ENCODE measurements at regions not wholly inside any gene's neighbourhood (a gene's known extent, or its start where the extent isn't known, plus 50 kb on each side); places are given as distances from the start of the nearest gene placed in this dataset.

DNA sequence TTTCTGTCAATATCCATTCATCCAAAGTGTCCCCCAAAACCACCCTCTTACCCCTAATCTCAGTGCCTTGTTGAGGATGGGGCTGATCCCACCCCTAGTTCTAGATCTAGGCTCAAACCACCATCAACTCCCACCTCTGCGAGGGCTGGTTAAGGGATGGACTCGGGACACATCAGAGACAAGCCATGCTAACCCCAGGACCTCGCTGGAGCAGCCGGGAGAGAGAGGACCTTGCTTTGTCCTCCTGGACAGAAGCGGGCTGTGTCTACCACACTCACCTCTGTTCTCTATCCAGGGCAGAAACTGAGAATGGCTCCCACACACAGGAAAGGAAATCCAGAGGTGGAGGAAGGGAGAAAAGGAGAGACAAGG is 90.8 kb upstream of the UQCRFS1 start:
- TF ChIP-seq SIN3A (IDR thresholded peaks at IDR 0.05; ENCODE audit: low read depth) (no peak), POLR2AphosphoS5 (IDR thresholded peaks at IDR 0.05; ENCODE audit: low read depth, low read length) (no peak)
- TF ChIP-seq, protein P1, sequence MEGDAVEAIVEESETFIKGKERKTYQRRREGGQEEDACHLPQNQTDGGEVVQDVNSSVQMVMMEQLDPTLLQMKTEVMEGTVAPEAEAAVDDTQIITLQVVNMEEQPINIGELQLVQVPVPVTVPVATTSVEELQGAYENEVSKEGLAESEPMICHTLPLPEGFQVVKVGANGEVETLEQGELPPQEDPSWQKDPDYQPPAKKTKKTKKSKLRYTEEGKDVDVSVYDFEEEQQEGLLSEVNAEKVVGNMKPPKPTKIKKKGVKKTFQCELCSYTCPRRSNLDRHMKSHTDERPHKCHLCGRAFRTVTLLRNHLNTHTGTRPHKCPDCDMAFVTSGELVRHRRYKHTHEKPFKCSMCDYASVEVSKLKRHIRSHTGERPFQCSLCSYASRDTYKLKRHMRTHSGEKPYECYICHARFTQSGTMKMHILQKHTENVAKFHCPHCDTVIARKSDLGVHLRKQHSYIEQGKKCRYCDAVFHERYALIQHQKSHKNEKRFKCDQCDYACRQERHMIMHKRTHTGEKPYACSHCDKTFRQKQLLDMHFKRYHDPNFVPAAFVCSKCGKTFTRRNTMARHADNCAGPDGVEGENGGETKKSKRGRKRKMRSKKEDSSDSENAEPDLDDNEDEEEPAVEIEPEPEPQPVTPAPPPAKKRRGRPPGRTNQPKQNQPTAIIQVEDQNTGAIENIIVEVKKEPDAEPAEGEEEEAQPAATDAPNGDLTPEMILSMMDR (IDR thresholded peaks at IDR 0.05 in 2 of 3, conservative IDR thresholded peaks at IDR 0.05 in 1 of 3; ENCODE audit: borderline replicate concordance in 1 of 3, insufficient read depth in 1 of 3, low read depth in 2 of 3, low read length in 2 of 3): no peak
